ENCODE measurements at regions not wholly inside any gene's neighbourhood (a gene's known extent, or its start where the extent isn't known, plus 50 kb on each side); places are given as distances from the start of the nearest gene placed in this dataset.
"Not testable (repeated sequence)": the region's sequence is repeated elsewhere in the genome, so short reads cannot be mapped to it uniquely, and the experiment has no call there.

DNA sequence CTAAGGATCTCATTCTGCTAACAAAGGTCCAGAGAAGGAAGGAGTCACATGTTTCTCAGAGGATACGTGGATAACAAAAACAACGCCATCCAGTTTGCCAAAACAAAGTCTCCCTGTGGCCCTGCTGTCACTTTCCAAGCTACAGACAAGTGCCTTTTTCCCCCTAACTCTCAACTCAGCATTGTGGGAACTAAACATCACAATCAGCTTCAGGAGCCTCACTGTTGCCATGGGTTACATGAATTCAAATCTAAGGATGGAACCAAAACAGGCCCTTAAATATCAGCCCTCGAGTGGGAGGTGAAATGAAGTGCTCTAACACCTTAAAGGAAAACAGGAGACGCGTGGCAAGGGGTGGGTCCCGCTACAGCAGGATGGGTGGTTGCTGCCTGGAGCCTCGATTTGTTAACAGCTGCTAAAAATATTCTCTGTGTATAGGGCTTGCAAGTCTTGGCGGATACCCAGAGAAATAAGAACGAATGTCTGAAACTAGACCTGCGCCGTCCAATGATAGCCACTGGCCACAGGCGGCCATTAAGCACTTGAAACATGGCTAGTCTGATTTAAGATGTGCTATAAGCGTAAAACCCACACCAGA is 66.4 kb upstream of the SOD1 start:
- Histone ChIP-seq H2AFZ (ENCODE audit: low read length, unreplicated experiment) (no peak overlapping the region), H3K27ac (ENCODE audit: low read depth, low read length) (no peak overlapping the region), H3K27me3 (ENCODE audit: insufficient read depth, low read length) (0 out of 2 replicates have a peak, but pooled peaks cover 3% of the 10 kb centered on the region), H3K79me2 (ENCODE audit: control insufficient read depth, insufficient read depth, low read length, unreplicated experiment) (no peaks in the 10 kb centered on the region), H3K36me3 (ENCODE audit: insufficient read depth, low read length) (no peaks in the 10 kb centered on the region), H3K4me1 (ENCODE audit: control insufficient read depth, insufficient read depth, low read length, unreplicated experiment) (no peaks in the 10 kb centered on the region), H3K4me3 (ENCODE audit: low read depth, low read length) (no peak overlapping the region)

DNA sequence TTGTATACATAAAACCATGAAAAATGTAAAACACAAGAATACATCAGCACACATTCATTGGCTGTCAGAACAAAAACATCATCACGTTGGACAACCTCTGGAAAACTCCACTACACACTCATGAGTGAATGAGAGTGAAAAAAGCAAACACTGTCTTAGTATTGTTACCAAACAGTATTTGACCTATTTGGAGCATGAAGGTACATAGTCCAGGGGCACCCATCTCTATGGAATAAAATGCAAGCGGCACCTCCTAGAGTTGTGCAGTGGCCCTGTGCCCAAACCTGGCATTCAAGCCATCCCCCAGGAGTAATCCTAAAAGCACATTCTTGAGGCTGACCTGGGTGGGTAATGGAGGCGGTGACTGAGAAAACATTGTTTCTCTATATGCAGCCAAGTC is 67.0 kb upstream of the SOD1 start:
- Histone ChIP-seq H2AFZ (ENCODE audit: low read length, unreplicated experiment) (no peak overlapping the region), H3K36me3 (ENCODE audit: insufficient read depth, low read length) (no peaks in the 10 kb centered on the region), H3K79me2 (ENCODE audit: control insufficient read depth, insufficient read depth, low read length, unreplicated experiment) (no peaks in the 10 kb centered on the region), H3K4me3 (ENCODE audit: low read depth, low read length) (no peak overlapping the region), H3K27me3 (ENCODE audit: insufficient read depth, low read length) (0 out of 2 replicates have a peak, but pooled peaks cover 3% of the 10 kb centered on the region), H3K27ac (ENCODE audit: low read depth, low read length) (no peak overlapping the region), H3K4me1 (ENCODE audit: control insufficient read depth, insufficient read depth, low read length, unreplicated experiment) (no peaks in the 10 kb centered on the region)

DNA sequence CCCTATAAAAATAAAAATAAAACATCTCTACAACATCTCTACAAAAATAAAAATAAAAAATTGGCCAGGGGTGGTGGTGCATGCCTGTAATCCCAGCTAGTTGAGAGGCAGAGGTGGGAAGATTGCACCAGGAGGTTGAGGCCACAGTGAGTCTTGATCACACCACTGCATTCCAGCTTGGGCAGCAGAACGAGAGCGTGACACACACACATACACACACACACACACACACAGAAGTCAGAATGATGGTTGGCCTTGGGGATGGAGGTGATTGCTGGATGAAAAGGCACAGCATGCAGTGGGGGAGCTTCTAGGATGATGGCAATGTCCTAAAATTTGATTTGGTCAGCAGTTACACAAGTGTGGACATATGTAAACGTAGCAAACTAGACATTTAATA is 69.7 kb upstream of the SOD1 start:
- Histone ChIP-seq H3K27ac (ENCODE audit: low read depth, low read length) (no peak overlapping the region), H3K4me1 (ENCODE audit: control insufficient read depth, insufficient read depth, low read length, unreplicated experiment) (no peaks in the 10 kb centered on the region), H3K27me3 (ENCODE audit: insufficient read depth, low read length) (no peaks in the 10 kb centered on the region), H3K36me3 (ENCODE audit: insufficient read depth, low read length) (no peaks in the 10 kb centered on the region), H3K79me2 (ENCODE audit: control insufficient read depth, insufficient read depth, low read length, unreplicated experiment) (no peaks in the 10 kb centered on the region), H2AFZ (ENCODE audit: low read length, unreplicated experiment) (no peak overlapping the region), H3K4me3 (ENCODE audit: low read depth, low read length) (no peak overlapping the region)

DNA sequence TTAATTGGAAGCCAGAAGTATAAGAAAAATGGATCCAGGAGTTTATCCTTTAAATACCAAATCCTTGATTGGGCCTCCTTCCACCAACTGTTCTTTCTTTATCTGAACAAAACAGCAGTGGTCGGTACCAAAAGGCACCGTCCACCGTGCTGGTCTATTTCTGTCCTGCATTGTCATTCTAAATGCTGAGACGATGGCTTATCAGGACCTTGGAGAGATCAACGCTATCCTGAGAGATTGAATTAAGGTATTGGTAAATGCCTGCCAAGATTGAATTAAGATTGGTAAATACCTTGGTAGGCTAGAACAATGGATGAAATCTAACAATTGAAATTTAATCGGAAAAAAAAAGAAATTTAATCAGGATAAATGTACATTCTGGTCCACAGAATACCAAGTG is 73.4 kb upstream of the SOD1 start:
- Histone ChIP-seq H3K27me3 (ENCODE audit: insufficient read depth, low read length) (no peaks in the 10 kb centered on the region), H3K27ac (ENCODE audit: low read depth, low read length) (no peak overlapping the region), H3K79me2 (ENCODE audit: control insufficient read depth, insufficient read depth, low read length, unreplicated experiment) (no peaks in the 10 kb centered on the region), H3K36me3 (ENCODE audit: insufficient read depth, low read length) (no peaks in the 10 kb centered on the region), H3K4me3 (ENCODE audit: low read depth, low read length) (no peak overlapping the region), H3K4me1 (ENCODE audit: control insufficient read depth, insufficient read depth, low read length, unreplicated experiment) (no peaks in the 10 kb centered on the region), H2AFZ (ENCODE audit: low read length, unreplicated experiment) (no peak overlapping the region)

DNA sequence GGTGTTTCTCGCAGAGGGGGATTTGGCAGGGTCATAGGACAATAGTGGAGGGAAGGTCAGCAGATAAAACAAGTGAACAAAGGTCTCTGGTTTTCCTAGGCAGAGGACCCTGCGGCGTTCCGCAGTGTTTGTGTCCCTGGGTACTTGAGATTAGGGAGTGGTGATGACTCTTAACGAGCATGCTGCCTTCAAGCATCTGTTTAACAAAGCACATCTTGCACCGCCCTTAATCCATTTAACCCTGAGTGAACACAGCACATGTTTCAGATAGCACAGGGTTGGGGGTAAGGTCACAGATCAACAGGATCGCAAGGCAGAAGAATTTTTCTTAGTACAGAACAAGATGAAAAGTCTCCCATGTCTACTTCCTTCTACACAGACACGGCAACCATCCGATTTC is 75.6 kb upstream of the SOD1 start:
- H3K27me3 ChIP-seq (ENCODE audit: insufficient read depth, low read length); H2AFZ ChIP-seq (ENCODE audit: low read length, unreplicated experiment); H3K27ac ChIP-seq (ENCODE audit: low read depth, low read length); H3K36me3 ChIP-seq (ENCODE audit: insufficient read depth, low read length); H3K4me3 ChIP-seq (ENCODE audit: low read depth, low read length); H3K4me1 ChIP-seq (ENCODE audit: control insufficient read depth, insufficient read depth, low read length, unreplicated experiment); H3K79me2 ChIP-seq (ENCODE audit: control insufficient read depth, insufficient read depth, low read length, unreplicated experiment): not testable (repeated sequence)

DNA sequence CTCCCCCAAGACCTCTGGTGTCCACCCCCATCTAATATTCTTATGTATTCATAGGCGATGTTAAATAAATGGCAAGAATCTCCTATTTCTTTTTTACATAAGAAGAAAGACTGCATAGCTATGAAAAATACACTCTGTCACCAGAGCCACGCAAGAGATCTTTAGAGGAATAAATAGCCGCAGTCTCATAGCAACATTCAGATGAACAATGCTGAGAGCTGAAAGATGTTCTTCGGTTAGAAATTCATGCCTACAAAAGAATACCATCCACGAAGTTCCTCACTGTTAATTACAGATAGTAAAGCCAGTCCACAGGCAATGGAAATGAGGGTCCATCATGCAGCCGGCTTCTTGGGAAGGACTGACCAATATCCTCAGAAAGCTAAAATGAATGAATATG is 76.0 kb upstream of the SOD1 start:
- Histone ChIP-seq H3K27ac (ENCODE audit: low read depth, low read length) (no peak overlapping the region), H2AFZ (ENCODE audit: low read length, unreplicated experiment) (no peak overlapping the region), H3K4me1 (ENCODE audit: control insufficient read depth, insufficient read depth, low read length, unreplicated experiment) (no peaks in the 10 kb centered on the region), H3K79me2 (ENCODE audit: control insufficient read depth, insufficient read depth, low read length, unreplicated experiment) (no peaks in the 10 kb centered on the region), H3K27me3 (ENCODE audit: insufficient read depth, low read length) (no peaks in the 10 kb centered on the region), H3K4me3 (ENCODE audit: low read depth, low read length) (no peak overlapping the region), H3K36me3 (ENCODE audit: insufficient read depth, low read length) (no peaks in the 10 kb centered on the region)

DNA sequence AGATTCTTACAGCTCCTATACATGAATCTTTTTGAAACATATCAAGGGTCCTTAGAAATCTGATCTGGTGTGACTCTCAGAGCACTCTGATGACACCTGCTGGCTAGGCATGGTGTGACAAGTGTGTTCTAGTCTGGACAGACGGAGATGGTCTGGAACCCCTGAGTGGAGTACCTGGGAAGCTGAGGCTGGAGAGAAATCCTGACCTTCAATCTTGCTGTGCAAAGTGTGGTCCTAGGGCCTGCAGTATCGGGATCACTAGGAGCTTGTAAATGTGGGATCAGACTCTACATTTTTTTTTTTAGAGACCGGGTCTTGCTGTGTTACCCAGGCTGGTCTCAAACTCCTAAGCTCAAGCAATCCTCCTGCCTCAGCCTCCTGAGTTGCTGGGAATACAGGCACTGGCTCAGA is 78.6 kb upstream of the SOD1 start:
- no peak overlapping the region for H2AFZ ChIP-seq (ENCODE audit: low read length, unreplicated experiment)
- no peaks in the 10 kb centered on the region for H3K27me3 ChIP-seq (ENCODE audit: insufficient read depth, low read length)
- H3K27ac ChIP-seq (ENCODE audit: low read depth, low read length) = no peak overlapping the region
- no peaks in the 10 kb centered on the region for H3K36me3 ChIP-seq (ENCODE audit: insufficient read depth, low read length)
- H3K4me3 ChIP-seq (ENCODE audit: low read depth, low read length) = no peak overlapping the region
- H3K79me2 ChIP-seq (ENCODE audit: control insufficient read depth, insufficient read depth, low read length, unreplicated experiment) = no peaks in the 10 kb centered on the region
- no peaks in the 10 kb centered on the region for H3K4me1 ChIP-seq (ENCODE audit: control insufficient read depth, insufficient read depth, low read length, unreplicated experiment)

DNA sequence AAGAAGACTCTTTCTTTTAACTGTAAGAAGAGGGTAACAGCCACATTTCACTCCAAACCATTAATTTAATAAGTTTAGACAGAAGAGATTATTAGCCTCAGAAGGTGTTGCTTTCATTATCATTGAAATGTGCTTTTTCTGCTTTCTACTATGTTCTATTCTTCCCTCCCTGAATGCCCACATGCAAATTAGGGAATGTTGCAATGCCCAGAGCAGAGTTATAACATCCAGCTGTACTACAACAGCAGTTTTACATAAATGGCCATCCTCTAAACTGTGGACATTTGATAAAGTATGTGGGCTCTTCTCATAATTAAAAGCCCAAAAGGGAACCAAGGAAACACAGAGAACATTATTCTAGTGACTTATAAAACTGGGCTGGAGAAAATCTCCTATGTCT is 82.2 kb upstream of the SOD1 start:
- Histone ChIP-seq H2AFZ (ENCODE audit: low read length, unreplicated experiment) (no peak overlapping the region), H3K79me2 (ENCODE audit: control insufficient read depth, insufficient read depth, low read length, unreplicated experiment) (no peaks in the 10 kb centered on the region), H3K36me3 (ENCODE audit: insufficient read depth, low read length) (no peaks in the 10 kb centered on the region), H3K27ac (ENCODE audit: low read depth, low read length) (no peak overlapping the region), H3K4me1 (ENCODE audit: control insufficient read depth, insufficient read depth, low read length, unreplicated experiment) (no peaks in the 10 kb centered on the region), H3K4me3 (ENCODE audit: low read depth, low read length) (no peak overlapping the region), H3K27me3 (ENCODE audit: insufficient read depth, low read length) (peaks cover 5% of the 10 kb centered on the region; the same call in 1 of the 2 replicates)

DNA sequence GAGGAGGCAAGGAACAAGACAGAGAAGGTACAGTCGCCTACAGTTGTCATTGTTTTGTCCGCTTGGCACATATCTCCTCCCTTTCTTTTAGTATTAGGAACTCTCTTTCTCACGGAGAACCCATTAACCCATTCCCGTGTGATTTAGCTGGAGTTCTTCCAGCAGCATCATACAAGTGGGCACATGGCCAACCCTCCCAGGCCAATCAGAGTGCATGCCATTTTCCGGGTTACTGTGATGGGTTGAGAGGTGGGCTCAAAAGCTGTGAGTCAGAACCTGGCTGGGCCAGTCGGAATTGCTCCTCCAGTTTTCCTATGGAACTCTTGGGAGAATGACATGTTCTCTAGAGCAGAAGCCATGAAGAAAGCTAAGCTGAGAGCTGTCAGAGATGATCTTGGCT is 83.1 kb upstream of the SOD1 start:
- Histone ChIP-seq H3K27me3 (ENCODE audit: insufficient read depth, low read length) (peaks cover 5% of the 10 kb centered on the region; the same call in 1 of the 2 replicates), H3K79me2 (ENCODE audit: control insufficient read depth, insufficient read depth, low read length, unreplicated experiment) (no peaks in the 10 kb centered on the region), H2AFZ (ENCODE audit: low read length, unreplicated experiment) (no peak overlapping the region), H3K36me3 (ENCODE audit: insufficient read depth, low read length) (no peaks in the 10 kb centered on the region), H3K4me3 (ENCODE audit: low read depth, low read length) (no peak overlapping the region), H3K4me1 (ENCODE audit: control insufficient read depth, insufficient read depth, low read length, unreplicated experiment) (no peaks in the 10 kb centered on the region), H3K27ac (ENCODE audit: low read depth, low read length) (no peak overlapping the region)

DNA sequence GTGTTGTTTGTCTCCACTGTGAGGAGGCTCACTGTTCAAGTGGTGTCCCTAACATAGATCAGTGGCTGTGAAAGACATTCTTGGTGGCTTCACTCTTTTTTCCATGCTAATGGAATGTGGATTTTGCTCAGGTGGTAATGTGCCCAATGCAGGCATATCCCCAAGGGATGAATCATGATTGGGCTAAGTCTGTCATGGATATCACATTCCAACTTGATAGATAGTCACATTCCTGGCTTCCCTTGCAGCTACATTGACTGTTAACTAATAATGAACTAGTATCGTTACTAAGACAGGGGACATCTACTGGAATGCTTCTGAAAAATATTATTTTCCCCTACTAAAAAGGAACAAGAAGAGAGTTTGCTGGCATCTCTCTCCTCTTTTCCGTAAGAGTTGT is 86.3 kb upstream of the SOD1 start:
- H3K79me2 ChIP-seq (ENCODE audit: control insufficient read depth, insufficient read depth, low read length, unreplicated experiment) = no peaks in the 10 kb centered on the region
- H2AFZ ChIP-seq (ENCODE audit: low read length, unreplicated experiment) = no peak overlapping the region
- H3K36me3 ChIP-seq (ENCODE audit: insufficient read depth, low read length) = no peaks in the 10 kb centered on the region
- H3K27ac ChIP-seq (ENCODE audit: low read depth, low read length) = no peak overlapping the region
- H3K27me3 ChIP-seq (ENCODE audit: insufficient read depth, low read length) = peaks cover 5% of the 10 kb centered on the region; the same call in 1 of the 2 replicates
- no peaks in the 10 kb centered on the region for H3K4me1 ChIP-seq (ENCODE audit: control insufficient read depth, insufficient read depth, low read length, unreplicated experiment)
- H3K4me3 ChIP-seq (ENCODE audit: low read depth, low read length) = no peak overlapping the region

DNA sequence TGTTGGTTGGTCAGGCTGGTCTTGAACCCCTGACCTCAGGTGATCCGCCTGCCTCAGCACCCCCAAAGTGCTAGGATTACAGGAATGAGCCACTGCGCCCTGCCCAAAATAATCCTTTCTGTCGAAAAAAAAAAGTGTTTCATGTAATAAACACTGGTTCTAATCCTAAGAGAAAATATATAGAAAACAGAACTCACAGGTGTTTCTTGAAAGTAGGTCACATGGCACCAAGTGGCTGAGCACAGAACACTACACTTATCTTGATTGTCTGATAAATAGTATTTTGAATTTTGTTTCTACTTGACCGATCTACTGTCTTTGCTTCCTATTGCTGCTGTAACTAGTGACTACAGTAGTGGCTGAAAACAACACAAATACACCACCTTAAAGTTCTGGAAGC is 87.6 kb upstream of the SOD1 start:
- H3K79me2 ChIP-seq (ENCODE audit: control insufficient read depth, insufficient read depth, low read length, unreplicated experiment) = no peaks in the 10 kb centered on the region
- no peaks in the 10 kb centered on the region for H3K36me3 ChIP-seq (ENCODE audit: insufficient read depth, low read length)
- H2AFZ ChIP-seq (ENCODE audit: low read length, unreplicated experiment) = no peak overlapping the region
- H3K27ac ChIP-seq (ENCODE audit: low read depth, low read length) = no peak overlapping the region
- no peak overlapping the region for H3K4me3 ChIP-seq (ENCODE audit: low read depth, low read length)
- no peaks in the 10 kb centered on the region for H3K4me1 ChIP-seq (ENCODE audit: control insufficient read depth, insufficient read depth, low read length, unreplicated experiment)
- peaks cover 5% of the 10 kb centered on the region; the same call in 1 of the 2 replicates for H3K27me3 ChIP-seq (ENCODE audit: insufficient read depth, low read length)

All from ACC112 (cell line).